A673 (cell line): ENCODE measurements at regions not wholly inside any gene's neighbourhood (a gene's known extent, or its start where the extent isn't known, plus 50 kb on each side); places are given as distances from the start of the nearest gene placed in this dataset.

Experiments used
- CTCF ChIP-seq: fragments of 300-800, 200-600 bp; sonication (generic); conservative IDR thresholded peaks from 2 replicates; pipeline ENCODE4 v1.5.1; 2017; ENCODE audit warnings: low read depth, mild to moderate bottlenecking, antibody characterized with exemption, low read length, moderate library complexity, mixed read lengths
- EZH2 ChIP-seq: fragments of 200-600 bp; sonication (generic); IDR thresholded peaks from 2 replicates; pipeline ENCODE4 v1.6.1; 2017; ENCODE audit warnings: borderline replicate concordance, low read depth, mild to moderate bottlenecking, mixed read lengths, antibody characterized with exemption, low read length; ENCODE audit not compliant: poor library complexity, severe bottlenecking

GRCh38 chr4:27716693-27717430, 856.2 kb downstream of the STIM2 start:
- TF ChIP-seq EZH2 (no peak), CTCF (no peak)
